ENCODE measurements at regions not wholly inside any gene's neighbourhood (a gene's known extent, or its start where the extent isn't known, plus 50 kb on each side); places are given as distances from the start of the nearest gene placed in this dataset.
A peak's percentile ranks its signal among the peaks of the same experiment; 100 is the strongest.

GRCh38 chr6:6866656-6867403 is 240.9 kb upstream of the RREB1 start:
- Histone ChIP-seq H2BK15ac (replicated peaks; ENCODE audit: low read depth) (no peak overlapping the region), H2AK5ac (ENCODE audit: low read length) (no peak overlapping the region), H3K36me3 (ENCODE audit: control insufficient read depth, insufficient read depth, low read length) (no peaks in the 10 kb centered on the region), H2BK5ac (ENCODE audit: low read length) (no peak overlapping the region), H3K79me1 (ENCODE audit: low read length) (no peaks in the 10 kb centered on the region), H3K18ac (ENCODE audit: low read length) (no peak overlapping the region), H3K9ac (ENCODE audit: low read length) (no peak overlapping the region), H3K56ac (ENCODE audit: low read length) (no peak overlapping the region), H3K23ac (ENCODE audit: low read length) (no peak overlapping the region), H3K27me3 (ENCODE audit: insufficient read depth, low read length, poor library complexity) (no peaks in the 10 kb centered on the region), H2BK120ac (ENCODE audit: low read depth, low read length) (no peak overlapping the region), H3K4ac (ENCODE audit: low read depth, low read length) (no peak overlapping the region), H4K8ac (ENCODE audit: low read depth, low read length) (no peak overlapping the region), H3K4me3 (ENCODE audit: low read length) (no peak overlapping the region), H3K4me2 (ENCODE audit: low read length) (no peak overlapping the region), H3K4me1 (ENCODE audit: control insufficient read depth, low read depth, low read length) (no peaks in the 10 kb centered on the region), H3K27ac (ENCODE audit: low read depth, low read length) (no peak overlapping the region), H3K79me2 (ENCODE audit: control insufficient read depth, insufficient read depth, low read length) (no peaks in the 10 kb centered on the region), H4K5ac (ENCODE audit: low read length) (no peak overlapping the region)
- DNase-seq: no peak
- WGBS (ENCODE audit: extremely low coverage, insufficient coverage, low lambda C conversion rate): no CpG with 5 or more reads among the region's 7 CpGs

- no peak overlapping the region for H3K4me2 ChIP-seq (ENCODE audit: low read length)
- H4K8ac ChIP-seq (ENCODE audit: low read depth, low read length): no peak overlapping the region
- H4K5ac ChIP-seq (ENCODE audit: low read length): no peak overlapping the region
These were observed 240.4 kb upstream of the RREB1 start for GRCh38 chr6:6867404-6867799.

GRCh38 chr6:6869094-6869493 is 238.7 kb upstream of the RREB1 start:
- WGBS (ENCODE audit: extremely low coverage, insufficient coverage, low lambda C conversion rate): no CpG with 5 or more reads among the region's 10 CpGs
- Histone ChIP-seq H2AK5ac (ENCODE audit: low read length) (no peak overlapping the region), H3K36me3 (ENCODE audit: control insufficient read depth, insufficient read depth, low read length) (no peaks in the 10 kb centered on the region), H3K56ac (ENCODE audit: low read length) (no peak overlapping the region), H4K5ac (ENCODE audit: low read length) (no peak overlapping the region), H2BK15ac (replicated peaks; ENCODE audit: low read depth) (no peak overlapping the region), H3K4me2 (ENCODE audit: low read length) (no peak overlapping the region), H3K4me1 (ENCODE audit: control insufficient read depth, low read depth, low read length) (no peaks in the 10 kb centered on the region), H3K4me3 (ENCODE audit: low read length) (no peak overlapping the region), H3K79me1 (ENCODE audit: low read length) (no peaks in the 10 kb centered on the region), H3K79me2 (ENCODE audit: control insufficient read depth, insufficient read depth, low read length) (no peaks in the 10 kb centered on the region), H3K27ac (ENCODE audit: low read depth, low read length) (no peak overlapping the region), H3K27me3 (ENCODE audit: insufficient read depth, low read length, poor library complexity) (no peaks in the 10 kb centered on the region), H3K23ac (ENCODE audit: low read length) (no peak overlapping the region), H3K9ac (ENCODE audit: low read length) (no peak overlapping the region), H2BK5ac (ENCODE audit: low read length) (no peak overlapping the region), H4K8ac (ENCODE audit: low read depth, low read length) (no peak overlapping the region), H2BK120ac (ENCODE audit: low read depth, low read length) (no peak overlapping the region), H3K4ac (ENCODE audit: low read depth, low read length) (no peak overlapping the region), H3K18ac (ENCODE audit: low read length) (no peak overlapping the region)
- DNase-seq: no peak

More at GRCh38 chr6:6867404-6867799, 240.4 kb upstream of the RREB1 start:
- Histone ChIP-seq H2AK5ac (ENCODE audit: low read length) (no peak overlapping the region), H3K36me3 (ENCODE audit: control insufficient read depth, insufficient read depth, low read length) (no peaks in the 10 kb centered on the region), H3K18ac (ENCODE audit: low read length) (no peak overlapping the region), H3K9ac (ENCODE audit: low read length) (no peak overlapping the region), H2BK120ac (ENCODE audit: low read depth, low read length) (no peak overlapping the region), H2BK5ac (ENCODE audit: low read length) (no peak overlapping the region), H3K79me2 (ENCODE audit: control insufficient read depth, insufficient read depth, low read length) (no peaks in the 10 kb centered on the region), H3K4me3 (ENCODE audit: low read length) (no peak overlapping the region), H3K56ac (ENCODE audit: low read length) (no peak overlapping the region), H3K79me1 (ENCODE audit: low read length) (no peaks in the 10 kb centered on the region), H3K4me1 (ENCODE audit: control insufficient read depth, low read depth, low read length) (no peaks in the 10 kb centered on the region), H3K27me3 (ENCODE audit: insufficient read depth, low read length, poor library complexity) (no peaks in the 10 kb centered on the region), H3K4ac (ENCODE audit: low read depth, low read length) (no peak overlapping the region), H3K23ac (ENCODE audit: low read length) (no peak overlapping the region), H2BK15ac (replicated peaks; ENCODE audit: low read depth) (no peak overlapping the region), H3K27ac (ENCODE audit: low read depth, low read length) (no peak overlapping the region)
- no peak for DNase-seq
- WGBS (ENCODE audit: extremely low coverage, insufficient coverage, low lambda C conversion rate): no CpG with 5 or more reads among the region's 4 CpGs

GRCh38 chr6:6870921-6871320 is 236.8 kb upstream of the RREB1 start:
- Histone ChIP-seq H3K18ac (ENCODE audit: low read length) (no peak overlapping the region), H3K36me3 (ENCODE audit: control insufficient read depth, insufficient read depth, low read length) (no peaks in the 10 kb centered on the region), H3K27me3 (ENCODE audit: insufficient read depth, low read length, poor library complexity) (no peaks in the 10 kb centered on the region), H2AK5ac (ENCODE audit: low read length) (no peak overlapping the region), H3K4me1 (ENCODE audit: control insufficient read depth, low read depth, low read length) (no peaks in the 10 kb centered on the region), H2BK5ac (ENCODE audit: low read length) (no peak overlapping the region), H3K4me3 (ENCODE audit: low read length) (no peak overlapping the region), H3K56ac (ENCODE audit: low read length) (no peak overlapping the region), H3K9ac (ENCODE audit: low read length) (no peak overlapping the region), H4K8ac (ENCODE audit: low read depth, low read length) (no peak overlapping the region), H4K5ac (ENCODE audit: low read length) (no peak overlapping the region), H3K79me2 (ENCODE audit: control insufficient read depth, insufficient read depth, low read length) (no peaks in the 10 kb centered on the region), H2BK120ac (ENCODE audit: low read depth, low read length) (no peak overlapping the region), H2BK15ac (replicated peaks; ENCODE audit: low read depth) (no peak overlapping the region), H3K23ac (ENCODE audit: low read length) (no peak overlapping the region), H3K79me1 (ENCODE audit: low read length) (no peaks in the 10 kb centered on the region), H3K4ac (ENCODE audit: low read depth, low read length) (no peak overlapping the region), H3K4me2 (ENCODE audit: low read length) (no peak overlapping the region), H3K27ac (ENCODE audit: low read depth, low read length) (no peak overlapping the region)
- no peak for DNase-seq
- WGBS (ENCODE audit: extremely low coverage, insufficient coverage, low lambda C conversion rate): no CpG with 5 or more reads among the region's 5 CpGs

DNA sequence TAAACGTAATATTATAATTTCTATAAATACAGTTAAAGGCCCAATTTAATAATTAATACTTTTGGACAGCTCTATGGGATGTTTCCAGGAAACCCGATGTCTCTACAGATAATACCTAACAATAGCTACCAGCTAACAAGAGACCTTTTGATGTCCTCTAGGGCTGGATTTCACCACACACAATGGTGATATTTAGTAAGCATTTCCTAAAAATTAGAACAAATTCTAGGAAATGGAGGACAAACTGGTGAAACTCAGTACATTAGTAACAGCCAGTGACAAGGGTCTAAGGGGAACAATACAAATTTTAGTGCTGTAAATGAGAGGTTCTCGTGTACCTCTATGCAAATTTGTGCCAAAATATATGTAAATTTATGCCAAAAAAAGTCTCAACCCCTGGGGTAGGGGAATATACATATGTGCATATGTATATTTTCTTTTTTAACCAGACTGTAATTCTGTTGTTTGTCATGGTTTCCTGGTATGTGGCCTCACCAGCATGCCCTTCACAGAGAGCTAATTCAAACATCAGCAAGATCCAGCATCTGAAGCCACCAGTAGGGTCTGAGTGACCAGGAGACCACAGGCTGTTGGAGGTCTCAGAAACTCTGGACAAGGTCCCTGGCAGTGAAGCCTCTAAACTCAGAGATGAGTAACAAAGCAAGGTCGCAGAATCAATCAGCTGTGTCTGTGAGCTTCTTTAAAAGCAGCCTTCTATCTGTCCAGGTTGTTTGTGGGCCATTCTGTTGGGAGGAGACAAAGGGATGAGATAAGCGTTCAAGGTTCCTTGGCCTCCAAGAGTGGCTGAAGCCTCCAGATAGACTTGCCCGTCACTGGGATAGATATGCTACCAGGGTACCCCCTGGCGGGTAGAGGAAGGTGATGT is 235.1 kb upstream of the RREB1 start:
- Histone ChIP-seq H3K79me1 (ENCODE audit: low read length) (no peaks in the 10 kb centered on the region), H3K79me2 (ENCODE audit: control insufficient read depth, insufficient read depth, low read length) (no peaks in the 10 kb centered on the region), H3K4ac (ENCODE audit: low read depth, low read length) (no peak overlapping the region), H3K18ac (ENCODE audit: low read length) (no peak overlapping the region), H3K36me3 (ENCODE audit: control insufficient read depth, insufficient read depth, low read length) (no peaks in the 10 kb centered on the region), H2AK5ac (ENCODE audit: low read length) (no peak overlapping the region), H2BK120ac (ENCODE audit: low read depth, low read length) (no peak overlapping the region), H3K4me2 (ENCODE audit: low read length) (no peak overlapping the region), H3K56ac (ENCODE audit: low read length) (no peak overlapping the region), H3K4me1 (ENCODE audit: control insufficient read depth, low read depth, low read length) (no peaks in the 10 kb centered on the region), H3K9ac (ENCODE audit: low read length) (no peak overlapping the region), H4K5ac (ENCODE audit: low read length) (no peak overlapping the region), H2BK5ac (ENCODE audit: low read length) (no peak overlapping the region), H3K27me3 (ENCODE audit: insufficient read depth, low read length, poor library complexity) (no peaks in the 10 kb centered on the region), H3K4me3 (ENCODE audit: low read length) (no peak overlapping the region), H3K23ac (ENCODE audit: low read length) (no peak overlapping the region), H3K27ac (ENCODE audit: low read depth, low read length) (no peak overlapping the region), H4K8ac (ENCODE audit: low read depth, low read length) (no peak overlapping the region), H2BK15ac (replicated peaks; ENCODE audit: low read depth) (no peak overlapping the region)
- peak; percentile 23 for DNase-seq
- WGBS (ENCODE audit: extremely low coverage, insufficient coverage, low lambda C conversion rate): 100% methylated on average over 1 of the region's 7 CpGs

Data from mesendoderm (in vitro differentiated cells).